IMR-90 (cell line): ENCODE measurements at regions not wholly inside any gene's neighbourhood (a gene's known extent, or its start where the extent isn't known, plus 50 kb on each side); places are given as distances from the start of the nearest gene placed in this dataset.

Experiments
- ATAC-seq: fragments of 200-7000 bp; cut with Tn5 transposase; 2 replicates; pipeline ENCODE4 v1.9.1; 2020; ENCODE audit warnings: low read depth, mild to moderate bottlenecking, moderate library complexity
- BruUV-seq: library from RNA; stranded (reverse); fragments of 400-500 nt; replicated peaks from 2 replicates; lab custom pipeline; 2021; lab: Mats Ljungman, UMichigan
- CTCF ChIA-PET: fragments of 300-600 bp; formaldehyde crosslinking; extraction: SDS; loops from one replicate; lab custom pipeline; 2021; ENCODE audit warnings: antibody characterized with exemption; lab: Yijun Ruan, JAX
- POLR2A ChIA-PET: fragments of 300-600 bp; sonication (Branson Sonifier 250); formaldehyde crosslinking; loops from one replicate; lab custom pipeline; 2022; ENCODE audit warnings: antibody characterized with exemption; ENCODE audit not compliant: unreplicated experiment; lab: Charles Lee
- DNase-seq: peaks from one replicate; pipeline ENCODE4 v3.0.0; 2013
- H2AFZ ChIP-seq: replicated peaks from 2 replicates; pipeline ENCODE3; 2013; ENCODE audit warnings: low read length, mild to moderate bottlenecking; ENCODE audit not compliant: poor library complexity
- H2AK5ac ChIP-seq: 2 replicates; pipeline ENCODE4 v1.6.1; 2013; ENCODE audit warnings: low read depth, low read length, inconsistent platforms
- H2AK9ac ChIP-seq: replicated peaks from 2 replicates; pipeline ENCODE3; 2013; ENCODE audit warnings: mild to moderate bottlenecking, low read depth, low read length, moderate library complexity; ENCODE audit not compliant: poor library complexity
- H2BK120ac ChIP-seq: 2 replicates; pipeline ENCODE4 v1.6.1; 2013; ENCODE audit warnings: low read depth, low read length, inconsistent platforms
- H2BK15ac ChIP-seq: 3 replicates; pipeline ENCODE4 v1.6.1; 2013; ENCODE audit warnings: low read depth, low read length, inconsistent platforms
- H2BK20ac ChIP-seq: 2 replicates; pipeline ENCODE4 v1.6.1; 2013; ENCODE audit warnings: low read depth, mild to moderate bottlenecking, inconsistent platforms, low read length, moderate library complexity
- H2BK5ac ChIP-seq: 2 replicates; pipeline ENCODE4 v1.6.1; 2013; ENCODE audit warnings: mild to moderate bottlenecking, low read depth, low read length, inconsistent platforms; ENCODE audit not compliant: poor library complexity, severe bottlenecking
- H3K14ac ChIP-seq: replicated peaks from 2 replicates; pipeline ENCODE4 v1.6.1; 2013; ENCODE audit warnings: low read depth, low read length, inconsistent platforms
- H3K18ac ChIP-seq: 2 replicates; pipeline ENCODE4 v1.6.1; 2013; ENCODE audit warnings: low read depth, low read length, control low read depth
- H3K23ac ChIP-seq: 2 replicates; pipeline ENCODE4 v1.6.1; 2013; ENCODE audit warnings: low read depth, low read length, inconsistent platforms
- H3K27ac ChIP-seq: 2 replicates; pipeline ENCODE4 v1.5.1; 2013; ENCODE audit warnings: mild to moderate bottlenecking, control low read depth, low read length; ENCODE audit not compliant: insufficient read depth
- H3K27me3 ChIP-seq: 2 replicates; pipeline ENCODE4 v1.6.1; 2013; ENCODE audit warnings: low read length; ENCODE audit not compliant: control insufficient read depth, insufficient read depth
- H3K36me3 ChIP-seq: 2 replicates; pipeline ENCODE4 v1.6.1; 2013; ENCODE audit warnings: low read length, mixed read lengths; ENCODE audit not compliant: control insufficient read depth, insufficient read depth
- H3K4ac ChIP-seq: 2 replicates; pipeline ENCODE4 v1.6.1; 2013; ENCODE audit warnings: low read depth, low read length, inconsistent platforms
- H3K4me1 ChIP-seq: 2 replicates; pipeline ENCODE4 v1.6.1; 2013; ENCODE audit warnings: low read length, mixed read lengths; ENCODE audit not compliant: control insufficient read depth, insufficient read depth
- H3K4me2 ChIP-seq: 2 replicates; pipeline ENCODE4 v1.6.1; 2013; ENCODE audit warnings: low read depth, mild to moderate bottlenecking, control low read depth, low read length, moderate library complexity
- H3K4me3 ChIP-seq: 2 replicates; pipeline ENCODE4 v1.5.1; 2013; ENCODE audit warnings: low read depth, mild to moderate bottlenecking, control low read depth, low read length, moderate library complexity; ENCODE audit not compliant: insufficient read depth
- H3K56ac ChIP-seq: 2 replicates; pipeline ENCODE4 v1.6.1; 2013; ENCODE audit warnings: low read length, inconsistent platforms; ENCODE audit not compliant: insufficient read depth; ENCODE audit errors: extremely low read depth
- H3K79me1 ChIP-seq, 2 experiments: 2 replicates each; pipeline ENCODE4 v1.6.1; 2013; ENCODE audit warnings: low read length in 2 of 2, inconsistent platforms in 1 of 2, low read depth in 1 of 2
- H3K9ac ChIP-seq: 2 replicates; pipeline ENCODE4 v1.6.1; 2013; ENCODE audit warnings: low read depth, low read length, control low read depth
- H3K9me1 ChIP-seq: 2 replicates; pipeline ENCODE4 v1.6.1; 2013; ENCODE audit warnings: low read length, inconsistent platforms; ENCODE audit not compliant: insufficient read depth
- H3K9me3 ChIP-seq: 2 replicates; pipeline ENCODE4 v1.6.1; 2013; ENCODE audit warnings: low read length; ENCODE audit not compliant: control insufficient read depth, insufficient read depth
- H4K20me1 ChIP-seq: 2 replicates; pipeline ENCODE4 v1.6.1; 2013; ENCODE audit warnings: low read length, inconsistent platforms; ENCODE audit not compliant: insufficient read depth
- H4K5ac ChIP-seq: 2 replicates; pipeline ENCODE4 v1.6.1; 2013; ENCODE audit warnings: mild to moderate bottlenecking, low read depth, low read length, control low read depth
- H4K8ac ChIP-seq, 2 experiments: 2 replicates each; pipeline ENCODE4 v1.6.1; 2013; ENCODE audit warnings: low read depth in 2 of 2, low read length in 2 of 2, control low read depth in 1 of 2, inconsistent platforms in 1 of 2
- H4K91ac ChIP-seq: 2 replicates; pipeline ENCODE4 v1.6.1; 2013; ENCODE audit warnings: low read depth, low read length, inconsistent platforms; ENCODE audit not compliant: insufficient read depth
- CEBPB ChIP-seq: IDR thresholded peaks from 2 replicates; pipeline ENCODE4 v1.6.1; 2012; ENCODE audit warnings: low read depth, low read length, improper control_type of control experiment
- CTCF ChIP-seq: conservative IDR thresholded peaks from 2 replicates; pipeline ENCODE4 v1.5.1; 2012; ENCODE audit warnings: mild to moderate bottlenecking, low read depth, low read length, improper control_type of control experiment
- ELK1 ChIP-seq: fragments of 150-350 bp; IDR thresholded peaks from 2 replicates; pipeline ENCODE4 v1.6.1; 2016; ENCODE audit warnings: low read depth, mild to moderate bottlenecking, low read length, moderate library complexity, borderline replicate concordance
- FOS ChIP-seq: fragments of 150-350 bp; IDR thresholded peaks from 2 replicates; pipeline ENCODE4 v1.6.1; 2016; ENCODE audit warnings: low read depth, low read length
- MAFK ChIP-seq: IDR thresholded peaks from 2 replicates; pipeline ENCODE4 v1.6.1; 2012; ENCODE audit warnings: low read depth, low read length, improper control_type of control experiment
- MXI1 ChIP-seq: IDR thresholded peaks from 2 replicates; pipeline ENCODE4 v1.6.1; 2012; ENCODE audit warnings: low read depth, mild to moderate bottlenecking, low read length, moderate library complexity, borderline replicate concordance
- NFE2L2 ChIP-seq: fragments of 150-350 bp; IDR thresholded peaks from 2 replicates; pipeline ENCODE4 v1.6.1; 2016; ENCODE audit warnings: low read depth, mild to moderate bottlenecking, low read length
- POLR2A ChIP-seq: IDR thresholded peaks from 2 replicates; pipeline ENCODE4 v1.6.1; 2012; ENCODE audit warnings: mild to moderate bottlenecking, low read depth, low read length
- RAD21 ChIP-seq: IDR thresholded peaks from 2 replicates; pipeline ENCODE4 v1.6.1; 2012; ENCODE audit warnings: low read length, improper control_type of control experiment
- RCOR1 ChIP-seq: IDR thresholded peaks from 2 replicates; pipeline ENCODE4 v1.6.1; 2012; ENCODE audit warnings: mild to moderate bottlenecking, low read length, improper control_type of control experiment; ENCODE audit not compliant: insufficient replicate concordance
- RFX5 ChIP-seq: IDR thresholded peaks from 2 replicates; pipeline ENCODE4 v1.8.0; 2012; ENCODE audit warnings: low read depth, mild to moderate bottlenecking, low read length, moderate library complexity
- USF2 ChIP-seq: fragments of 150-350 bp; IDR thresholded peaks from 2 replicates; pipeline ENCODE4 v1.6.1; 2017; ENCODE audit warnings: mild to moderate bottlenecking, antibody characterized with exemption, low read length, low read depth
- WGBS, 2 experiments: methylation state at CpG; one replicate each; pipeline versions ENCODE4 v1.1.5 to v1.1.7; 2013; ENCODE audit warnings: missing lambda C conversion rate in 2 of 2; ENCODE audit not compliant: insufficient read length in 1 of 2; ENCODE audit errors: extremely low coverage in 2 of 2; 5-methylcytosine and 5-hydroxymethylcytosine counted together
- dilution Hi-C: fragments of 300-500 bp; cut with HindIII; formaldehyde crosslinking; loops from one replicate; pipeline ENCODE4 v1.14.3; 2018; ENCODE audit warnings: low sequenced_read_pairs; ENCODE audit not compliant: unreplicated experiment
- in situ Hi-C: fragments of 300-500 bp; cut with MboI; formaldehyde crosslinking; loops from 3 replicates; pipeline ENCODE4 v1.14.3; 2019; ENCODE audit warnings: low sequenced_read_pairs, inconsistent platforms, mixed read lengths
- intact Hi-C: fragments of 100-400 bp; cut with micrococcal nuclease; formaldehyde crosslinking; loops from 2 replicates; pipeline ENCODE4 v1.10.0; 2022

- Histone ChIP-seq H3K27me3 (no peaks in the 10 kb centered on the region; the same call in 1 of the 2 replicates), H2AK5ac (no peak overlapping the region), H2AFZ (no peak overlapping the region), H4K5ac (no peak overlapping the region), H3K36me3 (no peaks in the 10 kb centered on the region), H2BK20ac (no peak overlapping the region), H4K8ac (no peak overlapping the region), H3K9ac (no peak overlapping the region), H3K23ac (no peak overlapping the region), H3K18ac (no peak overlapping the region), H2BK5ac (no peak overlapping the region), H2BK15ac (no peak overlapping the region), H3K9me3 (no peaks in the 10 kb centered on the region), H4K91ac (no peak overlapping the region), H3K4me3 (no peak overlapping the region), H3K27ac (no peak overlapping the region), H3K9me1 (peaks cover 11% of the 10 kb centered on the region), H4K20me1 (no peaks in the 10 kb centered on the region), H3K4ac (no peak overlapping the region), H3K14ac (no peak overlapping the region; the same call in 1 of the 2 replicates), H3K4me1 (peaks cover 21% of the 10 kb centered on the region), H3K56ac (no peak overlapping the region), H3K4me2 (no peak overlapping the region), H3K79me1 (no peaks in the 10 kb centered on the region), H2AK9ac (no peak overlapping the region), H2BK120ac (no peak overlapping the region)
- intact Hi-C loops = loop anchor here (10.0 kb wide), 2 partner anchors 183 to 407 kb away; no protein-coding TSS in a partner anchor
- DNase-seq (no peak), ATAC-seq (no peak)
- 100% methylated on average over 1 of the region's 3 CpGs; no CpG with 5 or more reads in 1 of the 2 experiments for WGBS, 2 experiments
- ChIA-PET CTCF (interaction anchor here (0.6 to 0.7 kb wide), 2 partner anchors 10 kb away, joined by 3 read pairs; no protein-coding TSS in a partner anchor), POLR2A (no interaction called here)
- BruUV-seq = no TSS peak
- TF ChIP-seq NFE2L2 (no peak), RCOR1 (no peak), RFX5 (no peak), USF2 (no peak), CEBPB (no peak), MXI1 (no peak), ELK1 (no peak), POLR2A (no peak), CTCF (no peak), FOS (no peak), RAD21 (no peak), MAFK (no peak)
- dilution Hi-C loops = no loop called here
- in situ Hi-C loops = no loop called here
These were observed 305.5 kb upstream of the DUSP10 start for GRCh38 chr1:222047366-222047765.
